ENCODE measurements at regions not wholly inside any gene's neighbourhood (a gene's known extent, or its start where the extent isn't known, plus 50 kb on each side); places are given as distances from the start of the nearest gene placed in this dataset.

GRCh38 chr1:55275151-55275748 is 60.1 kb upstream of the USP24 start:
- TF ChIP-seq, protein P1, sequence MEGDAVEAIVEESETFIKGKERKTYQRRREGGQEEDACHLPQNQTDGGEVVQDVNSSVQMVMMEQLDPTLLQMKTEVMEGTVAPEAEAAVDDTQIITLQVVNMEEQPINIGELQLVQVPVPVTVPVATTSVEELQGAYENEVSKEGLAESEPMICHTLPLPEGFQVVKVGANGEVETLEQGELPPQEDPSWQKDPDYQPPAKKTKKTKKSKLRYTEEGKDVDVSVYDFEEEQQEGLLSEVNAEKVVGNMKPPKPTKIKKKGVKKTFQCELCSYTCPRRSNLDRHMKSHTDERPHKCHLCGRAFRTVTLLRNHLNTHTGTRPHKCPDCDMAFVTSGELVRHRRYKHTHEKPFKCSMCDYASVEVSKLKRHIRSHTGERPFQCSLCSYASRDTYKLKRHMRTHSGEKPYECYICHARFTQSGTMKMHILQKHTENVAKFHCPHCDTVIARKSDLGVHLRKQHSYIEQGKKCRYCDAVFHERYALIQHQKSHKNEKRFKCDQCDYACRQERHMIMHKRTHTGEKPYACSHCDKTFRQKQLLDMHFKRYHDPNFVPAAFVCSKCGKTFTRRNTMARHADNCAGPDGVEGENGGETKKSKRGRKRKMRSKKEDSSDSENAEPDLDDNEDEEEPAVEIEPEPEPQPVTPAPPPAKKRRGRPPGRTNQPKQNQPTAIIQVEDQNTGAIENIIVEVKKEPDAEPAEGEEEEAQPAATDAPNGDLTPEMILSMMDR (IDR thresholded peaks at IDR 0.05) = no peak
- no peak for TF ChIP-seq POLR2A (IDR thresholded peaks at IDR 0.05)
